CD14-positive monocyte (primary cell): ENCODE measurements at regions not wholly inside any gene's neighbourhood (a gene's known extent, or its start where the extent isn't known, plus 50 kb on each side); places are given as distances from the start of the nearest gene placed in this dataset.

Source experiments
- DNase-seq, 3 donors: peaks; one replicate each; pipeline ENCODE4 v3.0.0-alpha.2; 2011 to 2022
- H2AFZ ChIP-seq: 2 replicates; pipeline ENCODE4 v1.6.0; 2012; ENCODE audit warnings: mild to moderate bottlenecking, low read depth, low read length, inconsistent platforms; ENCODE audit not compliant: insufficient read depth, poor library complexity, severe bottlenecking
- H3K27ac ChIP-seq, 2 donors: 1 replicate in 1 of 2; 2 replicates in 1 of 2; pipeline ENCODE4 v1.5.1; 2012 to 2013; ENCODE audit warnings: low read length in 2 of 2, control low read depth in 1 of 2, inconsistent platforms in 1 of 2, low read depth in 1 of 2, mild to moderate bottlenecking in 1 of 2
- H3K27me3 ChIP-seq, 2 donors: one replicate each; pipeline versions ENCODE4 v1.6.0 to v1.6.1; 2011 to 2013; ENCODE audit warnings: low read length in 2 of 2; ENCODE audit not compliant: control insufficient read depth in 2 of 2, insufficient read depth in 2 of 2
- H3K36me3 ChIP-seq, 2 donors: replicated peaks in 1 of 2; 1 replicate in 1 of 2; 2 replicates in 1 of 2; pipeline versions ENCODE4 v1.5.1 to v1.6.1; 2012 to 2013; ENCODE audit warnings: low read length in 2 of 2, control low read depth in 1 of 2, inconsistent platforms in 1 of 2, mild to moderate bottlenecking in 1 of 2; ENCODE audit not compliant: insufficient read depth in 2 of 2, control insufficient read depth in 1 of 2
- H3K4me1 ChIP-seq, 2 donors: 1 replicate in 1 of 2; 2 replicates in 1 of 2; pipeline versions ENCODE4 v1.5.1 to v1.6.1; 2012 to 2013; ENCODE audit warnings: low read length in 2 of 2, control low read depth in 1 of 2, inconsistent platforms in 1 of 2, mild to moderate bottlenecking in 1 of 2, moderate library complexity in 1 of 2; ENCODE audit not compliant: insufficient read depth in 2 of 2, control insufficient read depth in 1 of 2
- H3K4me2 ChIP-seq: replicated peaks from 2 replicates; pipeline ENCODE3; 2012; ENCODE audit warnings: low read length, moderate library complexity, mild to moderate bottlenecking; ENCODE audit not compliant: poor library complexity, severe bottlenecking; ENCODE audit errors: extremely low read depth
- H3K4me3 ChIP-seq, 3 experiments: fragments of 200-600 bp in 1 of 3; sonication (generic) in 1 of 3; replicated peaks in 1 of 3; 1 replicate in 2 of 3; 2 replicates in 1 of 3; pipeline ENCODE4 v1.5.1; 2011 to 2013; ENCODE audit warnings: low read length in 3 of 3, mild to moderate bottlenecking in 3 of 3, control low read depth in 2 of 3, low read depth in 2 of 3, inconsistent platforms in 1 of 3, moderate library complexity in 1 of 3
- H3K79me2 ChIP-seq: 2 replicates; pipeline ENCODE4 v1.6.0; 2012; ENCODE audit warnings: mild to moderate bottlenecking, control low read depth, inconsistent platforms, low read length, moderate library complexity; ENCODE audit not compliant: insufficient read depth
- H3K9ac ChIP-seq: 2 replicates; pipeline ENCODE4 v1.6.0; 2017; ENCODE audit warnings: low read length, mild to moderate bottlenecking; ENCODE audit not compliant: insufficient read depth, poor library complexity, severe bottlenecking
- H3K9me3 ChIP-seq, 2 donors: replicated peaks in 1 of 2; 1 replicate in 1 of 2; 2 replicates in 1 of 2; pipeline versions ENCODE4 v1.5.1 to v1.6.1; 2012 to 2013; ENCODE audit warnings: low read length in 2 of 2, control low read depth in 1 of 2; ENCODE audit not compliant: control insufficient read depth in 1 of 2, insufficient read depth in 1 of 2
- H4K20me1 ChIP-seq: 2 replicates; pipeline ENCODE4 v1.6.0; 2012; ENCODE audit warnings: mild to moderate bottlenecking, low read length, control low read depth, moderate library complexity; ENCODE audit not compliant: insufficient read depth
- H3K27ac Mint-ChIP-seq, 7 donors: one replicate each; pipeline ENCODE4 v1.8.0; 2020; ENCODE audit warnings: mild to moderate bottlenecking in 7 of 7, mixed read lengths in 7 of 7, moderate library complexity in 6 of 7, inconsistent platforms in 2 of 7
- H3K27me3 Mint-ChIP-seq, 3 donors: one replicate each; pipeline ENCODE4 v1.8.0; 2021 to 2022; ENCODE audit warnings: low read depth in 3 of 3, mild to moderate bottlenecking in 3 of 3, mixed read lengths in 3 of 3, moderate library complexity in 3 of 3, inconsistent platforms in 1 of 3
- H3K36me3 Mint-ChIP-seq, 2 donors: one replicate each; pipeline ENCODE4 v1.8.0; 2020; ENCODE audit warnings: mixed read lengths in 2 of 2, inconsistent platforms in 1 of 2, mild to moderate bottlenecking in 1 of 2
- H3K4me1 Mint-ChIP-seq: one replicate; pipeline ENCODE4 v1.8.0; 2020; ENCODE audit warnings: mild to moderate bottlenecking, mixed read lengths
- H3K4me3 Mint-ChIP-seq, 2 donors: one replicate each; pipeline ENCODE4 v1.8.0; 2020; ENCODE audit warnings: mild to moderate bottlenecking in 2 of 2, mixed read lengths in 2 of 2, moderate library complexity in 1 of 2
- H3K9me3 Mint-ChIP-seq, 7 donors: one replicate each; pipeline ENCODE4 v1.8.0; 2020 to 2022; ENCODE audit warnings: mixed read lengths in 7 of 7, mild to moderate bottlenecking in 6 of 7, moderate library complexity in 6 of 7, inconsistent platforms in 2 of 7
- WGBS: methylation state at CpG from one replicate; pipeline ENCODE4 v1.1.5; 2013; ENCODE audit warnings: missing lambda C conversion rate; ENCODE audit not compliant: insufficient coverage; 5-methylcytosine and 5-hydroxymethylcytosine counted together
- intact Hi-C, 2 donors: fragments of 100-400 bp; cut with micrococcal nuclease; formaldehyde crosslinking; loops; one replicate each; pipeline versions ENCODE4 v1.15.0 to v1.15.1; 2023
- TF ChIP-seq, protein P1 (sequence below): fragments of 200-600 bp; IDR thresholded peaks from one replicate; pipeline ENCODE4 v1.8.0; 2022; ENCODE audit warnings: antibody characterized with exemption, mild to moderate bottlenecking

DNA sequence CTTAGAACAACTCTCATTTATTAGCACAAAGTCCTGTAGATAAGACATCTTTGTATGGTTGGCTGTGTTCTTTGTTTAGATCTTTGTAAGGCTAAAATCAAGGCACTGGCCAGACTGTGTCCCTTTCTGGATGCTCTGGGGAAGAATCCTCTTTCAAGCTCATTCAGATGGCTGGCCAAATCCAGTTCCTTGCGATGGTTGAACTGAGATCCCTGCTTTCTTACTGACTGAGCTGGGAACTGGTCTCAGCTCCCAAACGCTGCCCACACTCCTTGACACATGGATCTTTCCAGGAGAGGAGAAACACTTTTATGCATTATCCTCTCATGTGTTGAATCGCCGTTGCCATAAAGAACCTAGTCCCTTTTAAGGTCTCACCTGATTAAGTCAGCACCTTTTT is 586.5 kb upstream of the IGFBP3 start:
- Histone ChIP-seq H3K27ac (no peak overlapping the region), H3K36me3 (no peaks in the 10 kb centered on the region), H2AFZ (no peak overlapping the region), H4K20me1 (no peaks in the 10 kb centered on the region), H3K79me2 (no peaks in the 10 kb centered on the region), H3K4me3 (no peak overlapping the region), H3K9ac (no peak overlapping the region), H3K9me3 (peaks cover 4 to 28% of the 10 kb centered on the region in 2 donors), H3K4me2 (no peak overlapping the region), H3K27me3 (no peaks in the 10 kb centered on the region), H3K4me1 (no peaks in the 10 kb centered on the region)
- H3K9me3 Mint-ChIP-seq: peaks cover 2 to 14% (median 3%) of the 10 kb centered on the region in 7 donors
- intact Hi-C loops: no loop called here
- no peak overlapping the region for H3K27ac Mint-ChIP-seq
- DNase-seq: no peak
- no peaks in the 10 kb centered on the region for H3K27me3 Mint-ChIP-seq
- TF ChIP-seq, protein P1, sequence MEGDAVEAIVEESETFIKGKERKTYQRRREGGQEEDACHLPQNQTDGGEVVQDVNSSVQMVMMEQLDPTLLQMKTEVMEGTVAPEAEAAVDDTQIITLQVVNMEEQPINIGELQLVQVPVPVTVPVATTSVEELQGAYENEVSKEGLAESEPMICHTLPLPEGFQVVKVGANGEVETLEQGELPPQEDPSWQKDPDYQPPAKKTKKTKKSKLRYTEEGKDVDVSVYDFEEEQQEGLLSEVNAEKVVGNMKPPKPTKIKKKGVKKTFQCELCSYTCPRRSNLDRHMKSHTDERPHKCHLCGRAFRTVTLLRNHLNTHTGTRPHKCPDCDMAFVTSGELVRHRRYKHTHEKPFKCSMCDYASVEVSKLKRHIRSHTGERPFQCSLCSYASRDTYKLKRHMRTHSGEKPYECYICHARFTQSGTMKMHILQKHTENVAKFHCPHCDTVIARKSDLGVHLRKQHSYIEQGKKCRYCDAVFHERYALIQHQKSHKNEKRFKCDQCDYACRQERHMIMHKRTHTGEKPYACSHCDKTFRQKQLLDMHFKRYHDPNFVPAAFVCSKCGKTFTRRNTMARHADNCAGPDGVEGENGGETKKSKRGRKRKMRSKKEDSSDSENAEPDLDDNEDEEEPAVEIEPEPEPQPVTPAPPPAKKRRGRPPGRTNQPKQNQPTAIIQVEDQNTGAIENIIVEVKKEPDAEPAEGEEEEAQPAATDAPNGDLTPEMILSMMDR: no peak
- H3K4me1 Mint-ChIP-seq: no peaks in the 10 kb centered on the region
- no peak overlapping the region for H3K4me3 Mint-ChIP-seq
- 100% methylated on average over 1 of the region's 4 CpGs for WGBS
- no peaks in the 10 kb centered on the region for H3K36me3 Mint-ChIP-seq

DNA sequence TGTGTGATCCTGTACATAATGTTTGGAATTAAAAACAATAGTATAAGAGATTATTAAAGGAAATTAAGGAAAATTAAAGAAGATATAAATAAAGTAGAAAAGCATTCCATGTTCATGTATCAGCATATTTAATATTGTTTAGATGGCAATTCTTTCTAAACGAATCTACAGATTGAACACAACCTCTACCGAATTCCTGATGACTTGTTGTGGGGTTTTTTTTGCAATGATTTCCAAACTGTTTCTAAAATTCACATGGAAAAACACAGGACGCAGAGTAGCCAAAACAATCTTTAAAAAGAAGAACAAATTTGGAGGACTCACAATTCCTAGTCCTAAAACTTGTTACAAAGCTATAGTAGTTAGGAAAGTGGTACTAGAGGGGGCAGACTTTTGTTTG is 573.4 kb upstream of the IGFBP3 start:
- Histone ChIP-seq H3K4me3 (no peak overlapping the region), H3K9me3 (peaks cover 7 to 21% of the 10 kb centered on the region in 2 donors), H3K36me3 (no peaks in the 10 kb centered on the region), H3K79me2 (no peaks in the 10 kb centered on the region), H2AFZ (no peak overlapping the region), H3K27me3 (no peaks in the 10 kb centered on the region), H3K27ac (no peak overlapping the region), H4K20me1 (no peaks in the 10 kb centered on the region), H3K4me2 (no peak overlapping the region), H3K9ac (no peak overlapping the region), H3K4me1 (no peaks in the 10 kb centered on the region)
- Mint-ChIP-seq H3K9me3 (peaks cover 5 to 16% (median 9%) of the 10 kb centered on the region in 7 donors), H3K4me1 (no peaks in the 10 kb centered on the region), H3K27ac (no peak overlapping the region), H3K4me3 (no peak overlapping the region), H3K27me3 (no peaks in the 10 kb centered on the region), H3K36me3 (no peaks in the 10 kb centered on the region)
- WGBS: no CpG with 5 or more reads among the region's 3 CpGs
- intact Hi-C loops: no loop called here
- TF ChIP-seq, protein P1: no peak
- no peak for DNase-seq
